LNCaP clone FGC (cell line): ENCODE measurements at regions not wholly inside any gene's neighbourhood (a gene's known extent, or its start where the extent isn't known, plus 50 kb on each side); places are given as distances from the start of the nearest gene placed in this dataset.

Source experiments
- DNase-seq: peaks from one replicate; pipeline ENCODE4 v3.0.0-alpha.2; 2011; ENCODE audit warnings: low read depth
- H3K4me3 ChIP-seq: 2 replicates; pipeline ENCODE4 v1.5.1; 2011; ENCODE audit warnings: mild to moderate bottlenecking, low read depth, low read length, control low read depth
- TF ChIP-seq, protein P1 (sequence below): IDR thresholded peaks from 2 replicates; pipeline ENCODE4 v1.5.1; 2012; ENCODE audit warnings: mild to moderate bottlenecking; ENCODE audit not compliant: control insufficient read depth, insufficient read depth; ENCODE audit errors: extremely low read depth

DNA sequence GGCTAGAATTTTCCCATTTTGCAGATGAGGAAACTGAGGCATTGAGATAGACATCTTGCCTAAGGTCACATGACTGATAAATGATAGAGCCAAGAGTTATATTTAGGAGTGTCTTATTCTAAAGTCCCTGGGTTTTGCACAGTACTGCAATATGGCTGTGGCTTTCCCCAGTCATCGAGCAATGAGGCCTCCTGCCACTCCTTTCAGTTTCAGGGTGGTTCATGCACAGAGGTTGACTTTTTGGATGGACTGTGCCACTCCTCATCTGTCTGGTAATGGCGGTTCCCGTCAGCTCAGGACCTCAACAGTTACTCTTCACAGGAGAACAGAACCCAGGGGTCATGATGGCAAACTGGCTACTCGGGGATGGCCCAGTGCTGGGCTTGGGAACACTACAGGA lies 131.1 kb downstream of the ACKR3 start:
- no peak overlapping the region for H3K4me3 ChIP-seq
- DNase-seq, result no peak
- TF ChIP-seq, protein P1, sequence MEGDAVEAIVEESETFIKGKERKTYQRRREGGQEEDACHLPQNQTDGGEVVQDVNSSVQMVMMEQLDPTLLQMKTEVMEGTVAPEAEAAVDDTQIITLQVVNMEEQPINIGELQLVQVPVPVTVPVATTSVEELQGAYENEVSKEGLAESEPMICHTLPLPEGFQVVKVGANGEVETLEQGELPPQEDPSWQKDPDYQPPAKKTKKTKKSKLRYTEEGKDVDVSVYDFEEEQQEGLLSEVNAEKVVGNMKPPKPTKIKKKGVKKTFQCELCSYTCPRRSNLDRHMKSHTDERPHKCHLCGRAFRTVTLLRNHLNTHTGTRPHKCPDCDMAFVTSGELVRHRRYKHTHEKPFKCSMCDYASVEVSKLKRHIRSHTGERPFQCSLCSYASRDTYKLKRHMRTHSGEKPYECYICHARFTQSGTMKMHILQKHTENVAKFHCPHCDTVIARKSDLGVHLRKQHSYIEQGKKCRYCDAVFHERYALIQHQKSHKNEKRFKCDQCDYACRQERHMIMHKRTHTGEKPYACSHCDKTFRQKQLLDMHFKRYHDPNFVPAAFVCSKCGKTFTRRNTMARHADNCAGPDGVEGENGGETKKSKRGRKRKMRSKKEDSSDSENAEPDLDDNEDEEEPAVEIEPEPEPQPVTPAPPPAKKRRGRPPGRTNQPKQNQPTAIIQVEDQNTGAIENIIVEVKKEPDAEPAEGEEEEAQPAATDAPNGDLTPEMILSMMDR, result no peak

DNA sequence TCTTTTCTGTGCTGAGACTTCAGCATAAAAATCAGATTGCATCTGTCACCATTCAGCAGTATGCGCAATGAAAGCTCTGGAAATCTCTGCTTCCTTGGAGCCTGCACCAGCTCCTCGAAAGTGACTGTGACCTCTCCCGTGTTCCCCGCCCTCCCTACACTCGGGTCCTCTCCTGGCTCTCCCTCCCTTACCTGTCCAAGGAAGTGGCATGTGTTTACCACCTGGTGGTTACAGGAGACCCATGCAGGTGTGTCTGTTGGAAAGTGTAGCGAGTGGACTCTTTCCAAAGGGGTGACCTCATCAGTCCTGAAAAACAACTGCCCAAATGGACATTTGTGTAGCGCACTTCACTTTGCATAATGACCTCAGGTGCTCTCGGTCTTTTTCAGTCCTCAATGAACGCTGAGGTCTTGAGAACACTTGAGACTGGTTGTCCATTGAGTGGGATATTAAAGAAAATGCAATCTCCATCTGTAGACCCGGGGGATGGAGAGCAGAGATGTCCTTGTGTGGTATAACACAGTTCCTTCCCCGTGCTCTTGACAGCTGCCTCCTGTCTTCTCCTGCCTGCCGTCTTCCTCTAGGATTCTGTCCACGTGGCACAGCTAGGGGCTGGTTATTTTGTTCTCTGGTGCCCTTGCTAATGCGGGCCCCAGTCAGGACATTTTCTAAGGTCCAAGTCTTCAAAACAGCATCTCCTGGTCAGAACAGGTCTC lies 133.2 kb downstream of the ACKR3 start:
- TF ChIP-seq, protein P1, result 0 out of 2 replicates have a peak, but pooled peaks have one; percentile 9
- H3K4me3 ChIP-seq, result no peak overlapping the region
- peak; percentile 60 for DNase-seq

DNA sequence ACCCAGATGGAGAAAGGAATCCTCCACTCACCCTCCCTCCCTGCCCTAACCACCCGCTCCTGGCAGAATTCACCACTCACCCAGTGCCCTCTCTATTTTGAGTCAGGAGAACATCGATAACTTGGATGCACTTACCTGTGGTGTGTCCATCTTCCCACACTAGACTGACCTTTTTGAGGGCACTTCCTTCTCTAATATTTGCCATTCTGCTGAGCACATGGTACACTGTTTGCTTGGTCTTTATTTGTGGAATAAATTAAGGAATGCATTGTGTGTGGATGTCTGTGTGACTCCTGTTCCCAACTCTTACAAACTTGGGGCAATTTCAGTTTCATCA lies 133.7 kb downstream of the ACKR3 start:
- H3K4me3 ChIP-seq, result no peak overlapping the region
- TF ChIP-seq, protein P1, result no peak
- no peak for DNase-seq

DNA sequence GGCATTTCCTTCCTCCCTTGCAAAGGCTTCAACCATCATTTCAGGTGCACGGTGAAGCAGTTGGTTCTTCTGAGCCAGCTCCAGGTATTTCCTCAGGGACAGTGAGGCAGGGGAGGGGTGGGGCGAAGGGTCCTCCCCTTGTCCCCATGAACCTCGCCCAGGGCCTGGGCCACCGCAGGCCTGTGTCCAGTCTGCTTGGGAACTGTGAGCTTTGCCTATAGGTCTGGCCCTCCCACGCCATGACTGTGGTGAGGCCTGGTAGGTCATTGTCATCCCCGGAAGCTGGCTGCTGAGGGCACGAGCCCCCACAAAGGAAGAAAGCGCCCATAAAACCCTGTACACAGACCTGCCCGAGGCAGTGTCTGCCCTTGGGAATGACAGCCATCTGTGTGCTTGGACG lies 134.3 kb downstream of the ACKR3 start:
- no peak overlapping the region for H3K4me3 ChIP-seq
- TF ChIP-seq, protein P1, result no peak
- DNase-seq, result no peak

DNA sequence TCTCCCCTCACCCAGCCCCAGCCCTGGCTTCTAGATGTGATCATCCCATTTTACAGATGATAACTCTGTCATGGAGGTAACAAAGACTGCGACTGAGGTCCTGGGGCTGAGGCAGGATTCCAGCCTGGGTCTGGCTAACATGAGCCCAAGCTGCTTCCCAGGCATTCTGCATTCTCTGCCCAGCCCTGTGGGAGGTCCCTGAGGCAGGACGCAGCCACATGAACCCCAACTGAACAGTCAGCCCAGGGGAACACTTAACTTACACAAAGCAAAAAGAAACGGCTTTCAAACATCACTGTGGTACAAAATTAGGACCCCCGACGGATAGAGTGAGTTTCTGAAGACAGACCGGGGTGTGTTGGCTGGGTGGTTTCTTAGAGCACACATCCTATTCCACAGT lies 135.3 kb downstream of the ACKR3 start:
- TF ChIP-seq, protein P1, result no peak
- no peak for DNase-seq
- no peak overlapping the region for H3K4me3 ChIP-seq

DNA sequence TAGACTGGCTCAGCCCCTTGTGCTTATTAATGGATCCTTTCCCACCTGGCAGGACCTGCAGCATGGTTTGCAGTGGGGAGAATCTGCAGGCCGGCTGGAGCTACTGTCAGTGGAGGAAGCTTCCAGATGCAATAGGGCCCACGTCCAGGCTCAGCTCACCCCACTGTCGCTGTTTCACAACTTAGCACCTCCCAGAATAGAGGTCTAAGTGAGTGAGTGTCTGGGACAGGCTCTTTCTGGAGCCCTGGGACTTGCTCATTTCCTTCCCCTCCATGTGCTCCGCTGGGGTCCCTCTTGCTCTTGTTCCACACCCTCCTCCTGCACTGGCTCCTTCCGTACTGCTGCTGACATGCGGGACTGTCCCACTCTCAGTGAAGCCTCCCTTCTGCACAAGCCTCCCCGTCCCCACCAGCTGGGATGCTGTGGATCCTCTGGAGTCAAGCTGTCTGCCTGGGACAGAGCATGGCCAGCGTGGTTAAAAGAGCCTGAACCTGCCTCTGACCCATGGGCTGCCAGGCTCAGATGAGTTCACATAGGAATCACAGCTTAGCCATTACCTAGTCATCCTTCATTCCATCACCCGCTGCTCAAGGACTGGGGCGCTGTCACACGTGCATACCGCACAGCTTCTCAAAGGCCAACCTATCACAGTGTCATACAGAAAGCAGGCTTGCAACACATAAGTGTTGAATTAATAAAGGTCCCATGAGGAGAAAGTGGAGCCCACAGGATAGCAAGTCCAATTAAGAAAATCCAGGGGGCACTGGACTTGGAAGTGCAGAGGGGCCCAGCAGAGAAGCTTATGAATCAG lies 135.9 kb downstream of the ACKR3 start:
- no peak overlapping the region for H3K4me3 ChIP-seq
- DNase-seq, result no peak
- TF ChIP-seq, protein P1, result no peak
